EL (cell line): ENCODE measurements at regions not wholly inside any gene's neighbourhood (a gene's known extent, or its start where the extent isn't known, plus 50 kb on each side); places are given as distances from the start of the nearest gene placed in this dataset.
A peak's percentile ranks its signal among the peaks of the same experiment; 100 is the strongest.
"Not testable (repeated sequence)": the region's sequence is repeated elsewhere in the genome, so short reads cannot be mapped to it uniquely, and the experiment has no call there.

Experiments used
- DNase-seq: peaks from one replicate; pipeline ENCODE4 v3.0.0-alpha.2; 2016

DNA sequence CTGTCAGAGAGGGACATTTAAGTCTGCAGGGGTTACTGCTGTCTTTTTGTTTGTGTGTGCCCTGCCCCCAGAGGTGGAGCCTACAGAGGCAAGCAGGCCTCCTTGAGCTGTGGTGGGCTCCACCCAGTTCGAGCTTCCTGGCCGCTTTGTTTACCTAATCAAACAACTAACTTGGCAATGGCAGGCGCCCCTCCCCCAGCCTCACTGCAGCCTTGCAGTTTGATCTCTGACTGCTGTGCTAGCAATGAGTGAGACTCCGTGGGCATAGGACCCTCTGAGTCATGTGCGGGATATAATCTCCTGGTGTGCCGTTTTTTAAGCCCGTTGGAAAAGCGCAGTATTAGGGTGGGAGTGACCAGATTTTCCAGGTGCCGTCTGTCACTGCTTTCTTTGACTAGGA lies 216.8 kb upstream of the CDKN2B start:
- not testable (repeated sequence) for DNase-seq

DNA sequence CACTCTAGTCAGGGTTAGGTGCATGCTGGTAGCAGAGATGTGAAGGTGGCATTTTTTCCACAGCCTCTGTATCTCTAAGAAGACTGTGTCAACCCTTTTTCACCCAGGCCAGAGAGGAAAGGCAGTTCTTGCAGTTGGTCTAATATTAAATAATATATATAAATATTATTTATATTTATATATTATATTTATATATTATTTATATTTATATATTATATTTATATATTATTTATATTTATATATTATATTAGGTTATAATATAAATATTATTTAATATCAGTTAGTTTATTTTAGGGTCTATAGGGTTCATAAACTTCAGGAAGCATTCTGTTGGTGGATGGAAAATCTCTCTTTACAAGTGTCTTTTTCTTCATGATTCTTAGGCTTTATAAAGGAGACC lies 218.6 kb upstream of the DMRTA1 start:
- no peak for DNase-seq

DNA sequence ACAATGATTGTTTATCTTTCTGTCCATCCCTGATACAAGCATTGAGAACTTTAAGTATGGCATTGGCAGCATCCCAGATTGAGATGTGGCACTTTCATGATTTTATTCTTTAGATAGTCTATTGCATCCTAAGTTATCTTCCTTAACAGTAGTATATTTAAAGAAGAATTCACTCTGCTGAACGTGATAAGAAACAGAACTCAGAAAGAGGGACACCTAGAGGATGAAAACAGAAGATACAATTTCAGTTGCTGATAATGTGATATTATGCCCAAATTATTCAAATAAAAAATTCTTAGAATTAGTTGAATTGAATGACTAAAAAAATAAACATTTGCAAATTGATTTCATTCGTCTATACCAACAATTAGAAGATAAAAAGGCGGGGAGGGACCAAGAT lies 218.1 kb upstream of the DMRTA1 start:
- no peak for DNase-seq

DNA sequence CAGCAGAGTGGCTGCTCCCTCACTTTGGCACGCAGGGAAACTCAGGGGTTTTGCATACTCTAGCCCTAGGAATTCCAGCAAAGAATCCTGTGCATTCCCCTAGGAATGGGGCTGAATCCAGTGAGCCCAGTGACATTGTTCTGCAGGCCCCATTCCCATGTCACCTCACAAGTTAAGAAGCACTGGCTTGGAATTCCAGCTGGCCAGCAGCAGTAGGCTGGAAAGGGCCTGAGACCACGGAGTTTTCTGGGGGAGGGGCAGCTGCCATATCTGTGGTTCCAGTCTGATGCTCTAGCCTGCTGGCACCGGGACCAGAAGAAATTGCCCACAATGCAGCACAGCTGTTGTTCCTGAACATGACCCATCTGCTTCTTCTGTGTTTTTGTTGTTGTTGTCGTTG lies 217.6 kb upstream of the DMRTA1 start:
- DNase-seq: no peak

DNA sequence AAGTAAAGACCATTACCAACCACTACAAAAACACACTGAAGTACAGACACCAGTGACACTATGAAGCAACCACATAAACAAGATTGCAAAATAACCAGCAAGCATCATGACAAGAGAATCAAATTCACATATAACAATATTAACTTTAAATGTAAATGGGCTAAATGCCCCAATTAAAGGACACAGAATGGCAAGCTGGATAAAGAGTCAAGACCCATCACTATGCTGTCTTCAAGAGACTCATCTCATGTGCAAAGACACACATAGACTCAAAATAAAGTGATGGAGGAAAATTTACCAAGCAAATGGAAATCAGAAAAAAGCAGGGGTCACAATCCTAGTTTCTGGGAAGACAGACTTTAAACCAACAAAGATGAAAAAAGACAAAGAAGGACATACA lies 215.3 kb upstream of the DMRTA1 start:
- not testable (repeated sequence) for DNase-seq

DNA sequence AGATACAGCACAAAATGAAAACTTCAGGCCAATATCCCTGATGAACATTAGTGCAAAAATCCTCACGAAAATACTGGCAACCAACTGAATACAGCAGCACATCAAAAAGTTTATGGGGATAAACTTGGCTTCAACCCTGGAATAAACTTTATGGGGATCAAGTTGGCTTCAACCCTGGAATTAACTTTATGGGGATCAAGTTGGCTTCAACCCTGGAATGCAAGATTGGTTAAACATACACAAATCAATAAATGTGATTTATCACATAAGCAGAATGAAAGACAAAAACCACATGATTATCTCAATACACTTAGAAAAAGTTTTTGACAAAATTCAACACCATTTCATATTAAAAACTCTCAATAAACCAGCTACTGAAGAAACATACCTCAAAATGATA lies 213.7 kb upstream of the DMRTA1 start:
- DNase-seq: no peak

DNA sequence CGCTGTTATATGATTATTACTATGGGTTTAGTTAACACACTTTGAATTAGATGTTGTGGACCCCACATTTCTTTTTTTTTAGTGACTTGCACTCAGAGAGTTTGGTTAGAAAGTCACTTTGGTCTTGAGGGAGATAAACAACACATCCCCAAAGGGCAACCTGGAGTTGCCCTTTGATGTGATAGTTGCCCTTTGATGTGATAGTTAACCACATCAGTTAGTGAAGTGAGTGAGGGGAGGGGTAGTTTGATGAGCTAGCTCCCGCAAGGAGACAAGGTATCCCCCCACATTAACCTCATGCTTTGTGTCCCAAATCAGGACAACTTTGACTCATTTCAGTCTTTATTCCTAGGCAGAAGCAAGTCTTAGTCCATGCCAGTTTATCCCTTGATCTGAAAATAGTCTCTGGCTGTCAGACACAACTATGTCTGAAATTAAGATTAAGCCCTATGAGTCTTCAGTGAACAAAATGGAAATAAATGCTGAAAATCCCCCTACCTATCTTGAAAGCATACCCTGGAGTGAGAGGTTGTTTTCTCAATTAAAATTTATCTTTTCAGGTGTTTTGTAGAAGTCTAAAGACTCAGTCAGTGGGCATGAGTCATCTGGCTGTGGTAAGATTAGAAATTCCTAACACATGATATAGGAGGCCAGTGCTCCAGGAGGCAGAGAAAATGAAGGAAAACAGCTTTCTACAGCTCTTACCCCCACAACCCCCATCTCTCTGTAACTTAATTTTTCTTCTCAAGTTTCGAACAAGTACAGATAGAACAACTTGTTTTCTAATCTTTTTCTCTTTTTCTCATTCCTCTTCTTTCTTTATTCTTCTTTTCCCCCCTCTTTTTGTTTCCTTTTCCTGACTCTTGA lies 208.9 kb upstream of the DMRTA1 start:
- DNase-seq: peak; percentile 91

DNA sequence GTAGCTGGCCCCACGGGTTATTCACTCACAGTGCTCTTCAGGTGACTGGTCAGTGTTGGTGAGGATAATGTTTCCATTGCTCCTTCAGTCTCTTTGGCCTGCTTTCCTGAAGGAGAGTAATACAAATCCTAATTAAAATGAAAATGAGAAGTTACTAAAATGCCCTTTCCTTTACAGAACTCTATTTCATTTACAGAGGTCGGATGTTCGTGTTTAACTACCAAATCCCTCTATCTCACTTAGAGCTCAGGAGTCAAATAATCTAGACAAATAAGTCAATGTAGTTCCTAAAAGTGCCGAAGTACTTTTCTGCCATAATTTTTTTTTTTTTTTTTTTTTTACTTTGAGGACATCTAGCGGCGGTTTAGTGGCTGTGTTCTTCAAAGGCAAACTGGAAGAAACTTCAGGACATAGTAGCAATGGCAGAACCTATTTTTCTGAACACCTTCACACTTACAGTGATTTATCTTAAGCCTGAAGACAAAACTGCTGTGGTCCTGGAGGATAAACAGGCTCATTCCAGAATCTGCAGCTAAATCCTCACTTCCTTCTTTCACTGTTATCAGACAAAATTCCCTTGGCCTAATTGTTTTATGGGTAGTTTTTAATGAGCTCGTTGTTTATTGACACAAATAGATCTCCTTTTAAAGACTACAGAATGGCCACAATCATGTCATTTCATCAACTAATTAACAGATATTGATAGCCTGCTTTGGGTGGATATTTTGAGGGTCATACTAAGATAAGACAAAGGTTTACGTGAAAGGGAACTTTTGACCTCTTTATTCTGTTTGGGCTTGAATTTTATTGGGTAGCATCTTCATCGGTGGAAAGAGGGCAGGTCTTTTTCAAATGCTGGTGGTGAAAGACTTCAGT lies 207.6 kb upstream of the DMRTA1 start:
- peak; percentile 68 for DNase-seq

DNA sequence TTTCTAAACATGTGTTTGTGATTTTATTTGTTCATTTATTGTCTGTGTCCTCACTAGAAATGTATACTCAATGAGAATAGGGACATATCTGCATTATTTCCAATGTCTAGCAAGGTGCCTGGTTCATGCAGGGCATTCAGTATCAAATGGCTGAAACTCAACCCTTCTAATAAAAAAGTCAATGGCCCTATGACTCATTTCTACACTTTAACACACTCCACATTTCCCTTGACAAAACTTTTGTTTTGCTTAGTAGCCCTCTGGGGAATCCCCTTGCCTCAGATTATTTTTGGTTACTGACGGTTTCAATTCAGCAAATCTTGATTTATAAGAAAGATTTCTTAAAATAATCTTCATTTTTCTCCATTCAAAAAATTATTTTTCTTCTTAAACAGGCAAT lies 206.0 kb upstream of the DMRTA1 start:
- peak; percentile 68 for DNase-seq

DNA sequence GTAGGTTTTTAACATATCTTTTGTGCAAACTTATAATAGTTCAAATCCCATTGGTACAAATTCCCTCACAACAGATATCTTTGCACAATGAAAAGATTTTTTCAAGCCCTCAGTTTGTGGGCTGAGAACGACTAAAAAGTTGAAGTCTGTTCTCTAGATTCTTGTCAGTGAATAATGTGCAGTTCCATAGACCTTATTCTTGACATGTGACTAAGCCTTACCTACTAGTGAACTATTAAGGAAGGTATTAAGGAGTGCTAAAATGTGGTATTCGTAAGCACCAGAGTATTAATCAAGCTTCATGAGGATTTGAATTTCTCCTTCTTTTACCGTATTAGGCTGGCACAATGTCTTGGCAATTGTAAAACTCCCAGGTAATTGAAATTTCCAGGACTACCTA lies 205.6 kb upstream of the DMRTA1 start:
- no peak for DNase-seq

DNA sequence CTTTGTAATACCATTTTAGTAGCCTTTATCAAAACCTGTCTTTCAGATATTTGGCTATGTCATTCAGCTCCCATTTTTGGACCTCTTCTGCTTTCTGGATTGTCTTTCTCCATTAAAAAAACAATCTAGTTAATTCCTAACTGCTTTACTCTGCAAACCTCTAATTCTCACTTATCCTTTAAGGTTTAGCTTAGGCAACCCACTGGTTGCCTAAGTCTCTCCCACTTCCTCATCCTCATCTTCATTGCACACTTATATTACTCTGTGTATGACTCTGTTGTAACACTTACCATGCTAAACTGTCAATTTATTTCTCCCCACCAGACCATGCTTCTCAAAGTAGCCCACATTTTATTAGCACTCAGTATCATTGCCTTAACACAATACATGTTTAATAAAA lies 205.0 kb upstream of the DMRTA1 start:
- no peak for DNase-seq

DNA sequence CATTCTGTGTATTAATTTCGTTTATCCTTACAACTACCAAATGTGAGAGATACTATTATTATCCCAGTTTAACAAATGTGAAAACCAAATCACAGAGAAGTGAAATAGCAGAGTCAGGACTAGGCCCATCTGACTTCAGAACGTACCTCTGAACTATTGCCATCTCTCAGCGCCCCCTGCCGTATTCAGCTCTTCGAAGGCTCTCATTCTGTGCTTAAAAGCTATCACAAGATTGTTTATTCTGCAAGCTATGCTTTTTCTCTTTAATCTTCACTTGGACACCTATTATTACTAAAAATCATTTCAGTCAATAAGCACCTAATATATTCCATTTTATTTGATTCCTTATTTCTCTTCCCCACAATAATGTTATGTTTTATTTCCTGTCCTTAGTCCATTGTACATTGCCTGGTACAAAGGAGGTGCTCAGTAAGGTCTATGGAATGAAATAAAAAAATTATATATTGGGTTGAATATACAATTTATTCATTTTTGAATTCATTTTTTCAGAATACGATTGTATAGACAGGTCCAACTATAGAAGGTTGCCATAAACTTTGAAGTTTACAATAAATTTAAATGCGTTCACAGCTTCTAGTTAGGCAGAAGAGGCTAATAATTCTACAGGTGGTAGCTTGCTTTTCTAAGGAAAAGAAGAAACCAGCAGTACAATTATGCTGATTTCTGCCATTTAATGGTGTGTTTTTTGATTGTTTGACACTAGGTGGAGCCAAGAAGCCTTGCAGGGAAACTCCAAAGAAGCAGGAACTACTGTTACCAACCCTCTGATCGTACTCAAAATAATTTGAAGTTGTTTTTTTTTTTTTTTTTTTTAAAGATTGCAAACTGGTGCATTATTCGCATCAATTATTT lies 202.2 kb upstream of the DMRTA1 start:
- peak; percentile 67 for DNase-seq

DNA sequence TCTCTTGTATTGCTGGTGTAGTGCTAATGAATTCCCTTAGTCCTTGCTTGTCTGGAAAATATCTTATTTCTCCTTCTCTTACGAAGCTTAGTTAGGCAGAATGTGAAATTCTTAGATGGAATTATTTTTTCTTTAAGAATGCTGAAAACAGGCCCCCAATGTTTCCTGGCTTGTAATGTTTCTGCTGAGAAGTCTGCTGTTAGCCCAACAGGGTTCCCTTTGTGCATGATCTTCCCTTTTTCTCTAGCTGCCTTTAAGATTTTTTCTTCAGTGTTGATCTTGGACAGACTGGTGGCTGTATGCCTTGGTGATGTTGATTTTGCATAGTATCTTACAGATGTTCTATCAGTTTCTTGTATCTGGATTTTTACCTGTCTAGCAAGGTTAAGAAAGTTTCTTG lies 191.3 kb upstream of the DMRTA1 start:
- no peak for DNase-seq

DNA sequence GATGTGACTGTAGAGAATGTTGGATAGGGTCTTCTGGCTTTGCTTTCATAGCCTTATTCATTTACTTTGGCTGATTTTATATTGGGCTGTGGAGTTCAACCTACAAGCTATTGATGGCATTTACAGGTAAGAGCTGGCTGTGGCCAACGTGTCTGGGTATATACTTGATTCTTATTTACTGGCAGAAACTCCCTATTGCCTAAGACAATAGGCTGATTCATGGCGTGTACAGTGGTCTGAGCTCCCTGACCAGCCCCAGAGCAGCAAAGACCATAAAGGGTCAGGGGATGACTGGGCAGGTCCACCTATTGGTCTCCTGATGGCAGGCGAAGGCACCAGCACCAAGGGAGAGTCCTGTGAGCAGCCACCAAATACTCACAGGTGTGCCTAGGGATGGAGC lies 190.2 kb upstream of the DMRTA1 start:
- DNase-seq: no peak

DNA sequence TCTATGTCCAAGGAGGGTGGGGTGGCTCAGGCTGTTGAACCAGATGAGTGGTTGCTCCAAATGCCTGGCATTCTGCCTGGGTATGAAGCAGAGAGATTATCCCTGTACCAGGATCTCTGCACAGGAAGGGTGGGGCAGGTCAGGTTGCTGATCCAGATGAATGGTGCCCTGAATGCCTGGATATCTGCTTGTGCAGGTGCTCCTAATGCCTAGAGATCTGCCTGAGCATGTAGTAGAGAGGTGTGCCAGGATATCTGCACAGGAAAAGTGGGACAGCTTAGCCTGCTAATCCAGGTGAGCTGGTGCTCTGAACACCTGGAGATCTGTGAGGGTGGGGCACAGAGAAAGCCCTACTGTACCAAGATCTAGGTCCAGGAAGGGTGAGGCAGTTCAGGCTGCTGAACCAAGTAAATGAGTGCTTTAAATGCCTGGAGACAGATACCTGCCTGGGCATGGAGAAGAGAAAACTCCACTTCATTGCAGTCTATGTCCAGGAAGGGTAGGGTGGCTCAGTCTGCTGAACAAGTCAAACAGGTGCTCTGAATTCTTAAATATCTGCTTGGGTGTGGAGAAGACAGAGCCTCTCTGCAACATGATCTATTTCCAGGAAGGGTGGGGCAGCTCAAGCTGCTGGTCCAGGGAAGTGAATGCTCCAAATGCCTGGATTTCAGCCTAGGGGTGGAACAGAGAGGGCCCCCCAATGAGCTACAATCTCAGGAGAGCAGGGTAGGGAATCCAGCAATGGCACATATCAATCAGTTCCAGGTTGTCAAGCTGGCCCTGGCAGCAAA lies 189.4 kb upstream of the DMRTA1 start:
- no peak for DNase-seq

DNA sequence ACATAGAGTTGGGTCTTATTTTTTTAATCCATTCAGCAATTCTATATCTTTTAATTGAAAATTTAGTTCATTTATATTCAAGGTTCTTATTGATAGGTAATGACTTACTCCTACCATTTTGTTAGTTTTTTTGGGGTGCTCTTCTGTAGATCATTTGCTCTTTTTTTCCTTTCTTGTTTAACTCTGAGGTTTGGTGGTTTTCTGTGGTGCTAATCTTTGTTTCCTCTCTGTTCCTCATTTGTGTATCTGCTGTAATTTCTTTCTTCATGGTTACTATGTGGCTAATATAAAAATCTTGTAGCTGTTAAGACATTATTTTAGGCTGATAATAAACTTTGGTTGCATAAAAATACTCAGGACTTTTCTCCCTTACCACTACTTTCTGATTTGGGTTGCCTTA lies 181.6 kb upstream of the DMRTA1 start:
- DNase-seq: no peak

DNA sequence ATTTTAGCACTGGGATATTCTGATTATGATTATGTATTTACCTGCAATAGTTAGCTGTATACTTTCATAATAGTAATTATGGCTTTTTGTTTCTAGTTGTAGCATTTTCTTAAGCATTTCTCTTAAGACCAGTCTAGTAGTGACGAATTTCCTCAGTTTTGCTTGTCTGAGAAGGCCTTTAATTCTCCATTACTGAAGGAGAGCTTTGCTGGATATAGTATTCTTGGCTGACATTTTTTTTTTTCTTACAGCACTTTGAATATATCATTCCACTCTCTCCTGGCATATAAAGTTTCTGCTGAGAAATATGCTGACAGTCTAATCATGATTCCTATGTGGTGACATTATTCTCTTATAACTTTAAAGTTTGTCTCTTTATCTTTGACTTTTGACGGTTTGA lies 181.1 kb upstream of the DMRTA1 start:
- no peak for DNase-seq

DNA sequence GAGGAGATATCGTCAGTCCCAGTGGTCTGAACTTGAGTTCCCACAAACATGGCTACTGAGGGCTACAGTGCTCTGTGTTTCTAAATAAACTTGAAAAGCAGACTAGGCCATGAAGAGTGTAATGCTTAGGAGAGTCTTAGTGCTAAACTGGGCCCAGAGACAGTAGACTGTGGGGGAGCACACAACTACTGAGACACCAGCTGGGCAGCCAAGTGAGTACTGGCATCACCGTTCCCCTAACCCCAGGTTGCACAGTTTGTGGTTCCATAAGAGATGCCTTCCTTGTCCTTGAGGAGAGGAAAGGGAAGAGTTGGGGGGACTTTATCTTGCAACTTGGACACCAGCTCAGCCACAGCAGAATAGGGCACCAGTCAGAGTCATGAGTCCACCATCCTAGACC lies 172.1 kb upstream of the DMRTA1 start:
- no peak for DNase-seq

DNA sequence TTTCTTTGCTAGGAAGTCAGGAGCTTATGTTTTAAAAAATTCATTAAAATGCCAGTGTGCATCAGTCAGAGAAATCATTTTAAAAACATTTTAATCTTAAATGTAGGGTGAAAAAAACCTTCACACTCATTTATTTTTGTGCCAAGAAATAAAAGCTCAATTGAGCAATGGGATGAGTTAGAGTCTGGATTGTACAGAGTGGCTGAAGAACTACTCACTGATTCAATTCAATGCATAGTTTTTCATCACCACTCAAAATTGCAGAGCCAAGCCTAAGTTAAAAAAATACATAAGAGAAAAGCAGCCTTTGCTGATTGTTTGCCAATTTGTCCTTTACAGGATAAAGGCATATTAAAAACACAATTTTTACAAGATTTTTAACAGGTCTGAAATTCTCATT lies 168.2 kb upstream of the DMRTA1 start:
- peak; percentile 15 for DNase-seq

DNA sequence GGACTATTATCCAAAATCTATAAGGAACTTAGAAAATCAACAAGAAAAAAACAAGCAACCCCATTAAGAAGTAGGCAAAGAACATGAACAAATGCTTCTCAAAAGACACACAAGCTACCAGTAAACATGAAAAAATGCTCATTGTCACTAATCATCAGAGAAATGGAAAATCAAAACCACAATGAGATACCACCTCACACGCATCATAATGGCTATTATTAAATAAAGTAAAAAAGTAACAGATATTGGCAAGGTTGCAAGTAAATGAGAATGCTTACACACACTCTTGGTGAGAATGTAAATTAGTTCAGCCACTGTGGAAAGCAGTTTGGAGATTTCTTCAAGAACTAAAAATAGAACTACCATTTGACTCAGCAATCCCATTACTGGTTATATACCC lies 167.0 kb upstream of the DMRTA1 start:
- DNase-seq: no peak

DNA sequence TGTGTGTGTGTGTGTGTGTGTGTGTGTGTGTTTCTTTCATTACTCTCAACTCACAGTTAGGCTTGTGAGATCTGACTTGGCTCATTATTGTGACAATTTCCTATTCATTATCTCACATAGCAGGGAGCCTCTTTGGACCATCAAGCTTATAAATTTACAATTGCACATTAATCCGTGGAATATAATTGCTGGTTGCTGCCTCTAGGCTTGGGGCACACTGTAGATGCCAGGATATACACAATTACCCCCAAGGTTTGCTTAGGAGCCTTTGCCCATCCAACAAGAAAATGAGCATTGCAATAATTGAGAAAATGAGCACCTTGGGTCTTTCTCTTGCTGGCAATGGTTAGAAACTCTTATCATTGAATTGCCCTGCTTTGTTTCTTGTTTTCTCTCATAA lies 161.6 kb upstream of the DMRTA1 start:
- no peak for DNase-seq

DNA sequence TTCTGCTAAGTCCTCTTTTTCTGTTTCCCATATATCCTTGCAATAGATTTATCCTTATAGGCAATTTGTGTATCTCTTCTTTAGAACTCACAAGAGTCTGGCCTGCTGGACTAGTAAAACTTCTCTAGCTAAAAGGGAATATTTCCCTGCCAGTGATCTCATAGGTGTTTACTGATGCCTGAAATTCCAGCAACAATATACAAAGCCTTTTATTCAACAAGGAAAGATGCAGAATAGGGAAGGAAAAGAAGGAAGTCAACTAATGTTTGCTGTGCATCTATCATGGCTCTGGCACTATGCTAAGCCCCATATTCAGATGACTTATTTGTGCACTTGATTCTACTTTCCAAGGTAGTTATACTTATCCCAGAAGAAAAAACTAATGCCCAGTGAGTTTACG lies 160.0 kb upstream of the DMRTA1 start:
- no peak for DNase-seq
